ENCODE measurements at regions not wholly inside any gene's neighbourhood (a gene's known extent, or its start where the extent isn't known, plus 50 kb on each side); places are given as distances from the start of the nearest gene placed in this dataset.

- Histone ChIP-seq H3K4me3 (no peak overlapping the region), H3K4me1 (ENCODE audit: low read depth) (no peaks in the 10 kb centered on the region), H3K9me3 (ENCODE audit: low read depth) (no peaks in the 10 kb centered on the region), H3K36me3 (no peaks in the 10 kb centered on the region), H3K27me3 (no peaks in the 10 kb centered on the region), H3K27ac (no peak overlapping the region)
- no peak for TF ChIP-seq CTCF (IDR thresholded peaks at IDR 0.05; ENCODE audit: low read depth, low read length)
- no peak for DNase-seq (ENCODE audit: low read depth in 1 of 2, low spot score in 1 of 2)
Observed at GRCh38 chr2:163198972-163199371, 360.4 kb upstream of the KCNH7 start.

GRCh38 chr2:163198007-163198406, 359.4 kb upstream of the KCNH7 start:
- no peaks in the 10 kb centered on the region for H3K4me1 ChIP-seq (ENCODE audit: low read depth)

GRCh38 chr2:163191372-163191771, 352.8 kb upstream of the KCNH7 start:
- Histone ChIP-seq H3K9me3 (ENCODE audit: low read depth) (no peaks in the 10 kb centered on the region), H3K4me1 (ENCODE audit: low read depth) (no peaks in the 10 kb centered on the region), H3K27me3 (no peaks in the 10 kb centered on the region), H3K4me3 (no peak overlapping the region), H3K36me3 (no peaks in the 10 kb centered on the region), H3K27ac (no peak overlapping the region)
- peak; percentile 70 for TF ChIP-seq CTCF (IDR thresholded peaks at IDR 0.05; ENCODE audit: low read depth, low read length)
- peak; percentile 55 to 74 for DNase-seq (ENCODE audit: low read depth in 1 of 2, low spot score in 1 of 2)

More at GRCh38 chr2:163198007-163198406, 359.4 kb upstream of the KCNH7 start:
- H3K27me3 ChIP-seq, result no peaks in the 10 kb centered on the region
- DNase-seq (ENCODE audit: low read depth in 1 of 2, low spot score in 1 of 2), result no peak
- no peak for TF ChIP-seq CTCF (IDR thresholded peaks at IDR 0.05; ENCODE audit: low read depth, low read length)
- no peak overlapping the region for H3K4me3 ChIP-seq
- no peaks in the 10 kb centered on the region for H3K9me3 ChIP-seq (ENCODE audit: low read depth)
- H3K27ac ChIP-seq, result no peak overlapping the region
- H3K36me3 ChIP-seq, result no peaks in the 10 kb centered on the region

GRCh38 chr2:163187995-163188655, 349.6 kb upstream of the KCNH7 start:
- H3K4me3 ChIP-seq, result no peak overlapping the region
- H3K27me3 ChIP-seq, result no peaks in the 10 kb centered on the region
- no peaks in the 10 kb centered on the region for H3K36me3 ChIP-seq
- H3K9me3 ChIP-seq (ENCODE audit: low read depth), result no peaks in the 10 kb centered on the region
- no peak overlapping the region for H3K27ac ChIP-seq
- TF ChIP-seq CTCF (IDR thresholded peaks at IDR 0.05; ENCODE audit: low read depth, low read length), result no peak
- no peaks in the 10 kb centered on the region for H3K4me1 ChIP-seq (ENCODE audit: low read depth)
- DNase-seq (ENCODE audit: low read depth in 1 of 2, low spot score in 1 of 2), result no peak

- no peaks in the 10 kb centered on the region for H3K36me3 ChIP-seq
- DNase-seq (ENCODE audit: low read depth in 1 of 2, low spot score in 1 of 2), result no peak
- no peak overlapping the region for H3K4me3 ChIP-seq
Observed at GRCh38 chr2:163187119-163187518, 348.6 kb upstream of the KCNH7 start.

More at GRCh38 chr2:163187119-163187518, 348.6 kb upstream of the KCNH7 start:
- no peak for TF ChIP-seq CTCF (IDR thresholded peaks at IDR 0.05; ENCODE audit: low read depth, low read length)
- H3K9me3 ChIP-seq (ENCODE audit: low read depth), result no peaks in the 10 kb centered on the region
- no peaks in the 10 kb centered on the region for H3K4me1 ChIP-seq (ENCODE audit: low read depth)
- no peak overlapping the region for H3K27ac ChIP-seq
- H3K27me3 ChIP-seq, result no peaks in the 10 kb centered on the region

Measured in cardiac muscle cell (in vitro differentiated cells and primary cell).